HG02588 (cell line): ENCODE measurements at regions not wholly inside any gene's neighbourhood (a gene's known extent, or its start where the extent isn't known, plus 50 kb on each side); places are given as distances from the start of the nearest gene placed in this dataset.

Experiments
- ATAC-seq: cut with Tn5 transposase; IDR thresholded peaks from one replicate; pipeline ENCODE4 v1.9.1; 2021; ENCODE audit warnings: mild to moderate bottlenecking, moderate library complexity; ENCODE audit not compliant: unreplicated experiment

- no peak for ATAC-seq
Observed at GRCh38 chr11:38315151-38315550, 1717.1 kb upstream of the RAG2 start.

DNA sequence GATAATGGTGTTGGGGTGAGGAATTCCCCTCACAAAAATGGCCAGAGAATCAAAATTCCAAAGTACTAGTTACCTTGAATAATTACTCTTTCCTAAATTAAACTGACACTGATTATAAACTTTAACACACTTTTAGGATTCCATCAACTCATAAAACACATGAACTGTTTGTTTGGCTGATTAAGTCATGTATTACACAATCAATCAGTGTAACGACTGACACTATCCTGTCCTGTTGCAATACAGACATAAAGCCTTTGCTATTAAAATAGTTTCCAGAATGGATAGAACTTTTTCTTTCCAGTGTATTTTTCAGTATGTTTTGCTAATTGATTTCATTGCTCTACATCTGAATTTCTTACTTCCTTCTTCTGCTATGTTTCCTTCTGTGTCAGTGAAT, 1709.4 kb upstream of the RAG2 start:
- ATAC-seq, result no peak

- ATAC-seq, result no peak
Observed at GRCh38 chr11:38305682-38306081, 1707.6 kb upstream of the RAG2 start.

DNA sequence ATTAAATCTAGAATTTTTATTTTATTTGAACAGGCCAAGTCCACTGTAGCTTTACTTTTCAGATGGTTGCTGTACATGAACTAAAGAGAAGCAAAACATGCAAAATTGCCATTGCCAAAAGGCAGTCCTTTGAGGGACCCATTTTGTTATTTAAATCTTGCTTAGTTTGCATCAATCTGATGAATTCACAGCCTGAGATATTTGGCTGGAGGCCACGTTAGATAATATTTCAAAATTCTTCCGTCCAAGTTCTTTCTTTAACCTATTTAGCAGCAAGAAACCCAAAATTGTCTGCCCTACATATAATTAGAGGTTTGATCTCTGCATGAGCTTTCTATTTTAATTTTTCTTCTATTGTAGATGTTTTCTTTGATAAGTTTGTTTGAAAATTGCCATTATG, 1706.9 kb upstream of the RAG2 start:
- ATAC-seq, result no peak

GRCh38 chr11:38302564-38302963, 1704.5 kb upstream of the RAG2 start:
- ATAC-seq, result no peak

- ATAC-seq, result no peak
Observed at GRCh38 chr11:38300570-38300969, 1702.5 kb upstream of the RAG2 start.

GRCh38 chr11:38296211-38296776, 1698.3 kb upstream of the RAG2 start:
- no peak for ATAC-seq

GRCh38 chr11:38282718-38283117, 1684.7 kb upstream of the RAG2 start:
- no peak for ATAC-seq

GRCh38 chr11:38278457-38279141, 1680.6 kb upstream of the RAG2 start:
- ATAC-seq, result no peak

DNA sequence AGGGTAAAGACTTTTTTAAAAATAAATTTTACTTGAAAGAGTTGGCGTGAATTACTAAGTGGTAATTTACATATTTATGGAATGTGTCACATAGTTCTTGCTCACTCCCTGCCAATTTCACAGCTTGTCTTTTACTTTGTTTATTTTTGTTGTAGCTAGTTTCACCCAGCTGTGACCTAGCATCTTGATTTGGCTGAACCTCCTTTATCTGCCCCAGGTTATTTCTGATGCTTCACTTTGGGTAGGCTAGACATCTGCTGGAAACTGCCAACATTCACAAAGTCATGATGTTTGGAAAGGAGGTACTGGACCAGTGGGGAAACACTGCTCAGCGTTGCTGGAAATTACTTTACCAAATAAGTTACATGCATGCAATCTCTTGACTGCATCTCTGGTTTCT, 1676.0 kb upstream of the RAG2 start:
- no peak for ATAC-seq

GRCh38 chr11:38272376-38272775, 1674.3 kb upstream of the RAG2 start:
- ATAC-seq, result no peak

DNA sequence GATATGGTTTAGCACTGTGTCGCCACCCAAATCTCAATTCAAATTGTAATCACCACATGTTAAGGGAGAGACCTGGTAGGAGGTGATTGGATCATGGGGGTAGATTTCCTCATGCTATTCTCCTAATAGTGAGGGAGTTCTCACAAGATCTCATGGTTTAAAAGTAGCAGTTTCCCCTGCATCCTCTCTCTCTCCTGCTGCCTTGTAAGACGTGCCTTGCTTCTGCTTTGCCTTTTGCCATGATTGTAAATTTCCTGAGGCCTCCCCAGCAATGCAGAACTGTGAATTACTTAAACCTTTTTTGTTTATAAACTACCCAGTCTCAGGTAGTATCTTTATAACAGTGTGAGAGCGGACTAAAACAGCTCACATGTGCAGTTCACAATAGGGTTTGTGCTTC, 1668.7 kb upstream of the RAG2 start:
- ATAC-seq, result no peak

- no peak for ATAC-seq
Observed at GRCh38 chr11:38256436-38256835, 1658.4 kb upstream of the RAG2 start.

- ATAC-seq, result no peak
Observed at GRCh38 chr11:38254913-38255312, 1656.9 kb upstream of the RAG2 start.

DNA sequence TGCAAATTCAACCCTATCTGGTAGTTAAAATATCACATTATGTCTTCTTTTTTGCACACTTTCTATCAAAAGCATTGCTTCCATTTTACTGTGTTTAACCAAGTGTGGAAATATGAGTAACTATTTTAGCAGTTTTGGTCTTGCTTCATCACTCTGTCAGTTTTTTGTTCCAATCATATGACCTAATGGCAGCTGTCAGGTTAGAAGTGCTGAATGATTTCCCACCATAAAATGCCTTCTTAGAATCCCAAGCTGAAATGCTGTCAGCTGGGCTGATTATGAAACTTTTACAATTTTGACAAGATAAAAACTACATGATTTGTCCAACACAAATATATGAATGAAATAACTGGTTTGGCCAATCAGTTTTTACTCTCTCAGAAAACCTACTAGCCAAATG, 1654.6 kb upstream of the RAG2 start:
- ATAC-seq, result no peak

DNA sequence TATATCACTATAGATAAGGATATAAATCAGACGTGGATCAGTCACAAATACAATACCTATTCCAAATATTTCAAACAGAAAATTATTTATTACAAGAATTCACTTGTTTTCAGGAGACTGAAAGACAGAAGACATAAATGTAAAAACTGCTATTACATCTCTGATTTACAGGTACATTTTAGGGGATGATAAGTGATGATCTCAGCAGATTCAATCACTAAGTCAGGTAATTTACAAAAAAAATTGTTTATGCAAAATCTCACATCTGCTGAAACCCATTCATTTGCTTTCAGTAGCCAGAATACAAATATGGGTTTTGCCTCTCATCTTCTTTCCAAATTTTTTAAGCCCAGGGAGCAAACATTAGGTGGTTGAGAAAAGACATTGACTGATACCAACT, 1648.4 kb upstream of the RAG2 start:
- ATAC-seq, result no peak

DNA sequence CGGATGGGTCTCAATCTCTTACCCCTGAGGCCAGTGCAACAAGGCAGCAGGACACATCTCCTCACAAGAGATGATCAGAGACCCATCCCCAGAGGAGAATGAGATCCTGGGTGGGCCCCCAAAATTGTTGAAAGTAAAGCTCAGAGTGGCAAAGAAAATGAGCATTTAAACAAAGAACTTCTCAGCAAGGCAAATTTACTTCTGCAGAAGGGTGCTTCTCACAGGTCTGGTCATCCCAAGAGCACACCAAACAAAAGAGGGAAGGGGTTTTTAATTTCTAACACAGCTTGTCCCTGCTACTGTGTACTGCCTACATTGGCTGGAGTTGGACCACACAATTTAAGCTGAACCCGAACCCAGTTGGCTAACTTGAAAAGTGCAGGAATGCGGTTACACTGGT, 1628.6 kb upstream of the RAG2 start:
- no peak for ATAC-seq

- ATAC-seq, result no peak
Observed at GRCh38 chr11:38221295-38221694, 1623.3 kb upstream of the RAG2 start.

DNA sequence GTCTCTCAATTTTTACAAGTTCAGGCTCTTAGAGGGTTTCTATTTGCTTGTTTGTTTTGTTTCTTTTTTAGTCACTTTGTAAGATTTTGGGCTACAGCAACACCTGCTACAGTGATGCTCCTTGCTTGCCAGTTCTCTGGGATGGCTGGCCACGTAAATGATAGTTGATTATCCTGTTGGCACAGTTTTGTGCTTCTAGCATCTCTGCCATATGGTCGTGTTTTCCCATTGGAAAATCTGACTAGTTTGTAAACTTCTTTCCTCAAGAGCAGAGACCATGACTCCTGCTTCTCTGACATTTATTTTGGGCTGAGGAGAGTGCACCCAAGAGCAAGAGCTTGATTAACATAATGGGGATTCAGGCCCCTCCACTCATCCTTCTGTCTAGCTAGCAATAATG, 1621.6 kb upstream of the RAG2 start:
- ATAC-seq, result no peak

- ATAC-seq, result no peak
Observed at GRCh38 chr11:38208951-38209350, 1610.9 kb upstream of the RAG2 start.

GRCh38 chr11:38206663-38207062, 1608.6 kb upstream of the RAG2 start:
- ATAC-seq, result no peak

DNA sequence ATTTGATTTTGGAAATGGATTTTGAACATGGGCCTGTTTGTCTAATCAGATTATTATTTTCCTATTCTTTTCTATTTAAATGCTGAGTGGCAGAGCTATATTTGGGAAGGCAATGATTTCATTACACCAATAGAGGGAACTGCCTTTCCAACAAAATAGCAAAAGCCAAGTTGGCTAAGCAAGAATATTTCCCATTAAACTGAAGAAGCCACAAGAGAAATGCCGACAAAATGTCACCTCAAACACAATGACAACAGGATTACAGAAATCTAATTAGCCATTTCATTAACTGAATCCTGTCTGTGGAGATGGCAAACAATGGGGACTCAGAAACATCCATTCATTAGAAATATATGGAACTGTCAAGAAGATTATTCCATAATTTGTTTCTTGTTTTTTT, 1593.1 kb upstream of the RAG2 start:
- ATAC-seq, result no peak
